KG1 (cell line): ENCODE measurements at regions not wholly inside any gene's neighbourhood (a gene's known extent, or its start where the extent isn't known, plus 50 kb on each side); places are given as distances from the start of the nearest gene placed in this dataset.

ENCODE experiments used
- DNase-seq: peaks from one replicate; lab custom pipeline; 2025; lab: John Stamatoyannopoulos, UW

- no peak for DNase-seq
Observed at GRCh38 chr16:51900221-51900780, 646.6 kb downstream of the TOX3 start.

DNA sequence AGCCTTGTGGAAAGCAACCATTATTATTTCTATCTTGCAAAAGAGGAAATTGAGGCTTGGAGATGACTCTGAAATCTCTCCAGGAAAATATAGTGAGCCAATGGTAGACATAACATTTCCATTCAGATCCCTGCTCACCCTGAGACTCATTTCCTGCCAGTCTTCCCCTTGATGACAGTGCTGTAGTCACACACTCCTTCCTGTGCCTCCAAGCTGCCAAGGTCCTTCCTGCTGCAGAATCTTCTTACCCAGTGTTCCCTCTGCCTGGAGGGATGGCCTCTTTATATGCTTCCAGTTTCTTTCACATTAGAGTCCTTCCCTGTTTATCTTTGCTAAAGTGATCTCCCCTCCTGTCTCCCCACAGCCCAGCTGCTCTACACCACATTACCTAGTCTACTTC, 648.1 kb downstream of the TOX3 start:
- DNase-seq: no peak

- DNase-seq: no peak
Observed at GRCh38 chr16:51896013-51896412, 650.9 kb downstream of the TOX3 start.

- DNase-seq: no peak
Observed at GRCh38 chr16:51892293-51893007, 654.5 kb downstream of the TOX3 start.

GRCh38 chr16:51888534-51888933, 658.4 kb downstream of the TOX3 start:
- no peak for DNase-seq

DNA sequence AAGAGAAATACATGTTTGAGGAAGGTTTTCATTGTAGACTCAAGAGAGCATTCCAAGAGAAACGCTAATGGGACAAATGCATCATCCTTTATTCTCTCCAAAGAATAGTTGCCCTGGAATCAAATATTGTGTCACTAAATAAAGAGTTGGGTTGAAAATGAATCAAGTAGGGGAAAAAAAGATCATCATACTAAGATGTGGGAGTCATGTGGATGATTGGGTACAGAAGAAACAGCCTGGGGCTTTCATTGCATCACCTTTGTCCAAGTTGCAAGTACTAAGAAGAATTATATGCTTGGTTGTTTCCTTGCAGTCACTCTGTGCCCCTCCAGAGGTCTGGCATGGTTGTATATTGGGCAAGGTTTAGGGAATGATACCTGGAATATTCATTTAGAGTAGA, 658.9 kb downstream of the TOX3 start:
- DNase-seq: no peak

- no peak for DNase-seq
Observed at GRCh38 chr16:51886456-51886855, 660.5 kb downstream of the TOX3 start.

DNA sequence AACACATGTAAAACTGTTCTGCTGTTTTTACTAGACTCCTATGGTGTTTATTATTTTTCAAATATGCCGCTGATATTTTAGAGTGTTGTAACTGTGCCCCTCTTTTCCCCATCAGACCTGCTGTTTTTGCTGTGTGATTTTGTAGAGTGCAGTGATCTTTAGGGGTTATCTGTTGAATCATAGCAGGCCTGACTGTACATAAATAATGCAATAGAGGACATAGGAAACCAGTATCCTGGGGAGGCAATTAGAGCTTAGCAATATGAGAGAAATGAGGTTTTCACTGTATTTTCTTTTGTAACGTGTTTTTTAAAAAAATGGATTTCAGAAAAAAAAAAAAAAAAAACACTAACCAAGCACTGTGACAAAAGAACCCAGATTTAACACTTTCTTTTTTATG, 662.2 kb downstream of the TOX3 start:
- no peak for DNase-seq

DNA sequence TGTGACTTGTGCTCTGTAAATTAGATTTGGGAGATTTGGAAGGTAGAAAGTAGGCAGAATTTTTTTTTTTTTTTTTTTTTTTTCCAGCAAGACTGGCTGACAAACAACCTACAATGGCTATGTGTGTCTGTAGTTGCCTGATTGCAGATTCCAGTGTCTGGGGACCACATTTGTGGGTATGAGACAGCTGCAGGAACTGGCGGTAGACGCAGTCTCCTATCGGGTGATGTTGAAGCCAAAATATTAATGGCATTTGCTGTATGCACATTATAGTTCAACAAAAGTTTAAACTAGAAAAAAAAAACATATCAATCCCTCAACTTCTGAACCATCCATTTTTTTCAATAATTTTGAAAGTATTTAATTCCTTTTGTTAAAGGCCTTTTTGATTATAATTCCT, 665.2 kb downstream of the TOX3 start:
- DNase-seq: no peak

GRCh38 chr16:51880776-51881175, 666.2 kb downstream of the TOX3 start:
- no peak for DNase-seq

DNA sequence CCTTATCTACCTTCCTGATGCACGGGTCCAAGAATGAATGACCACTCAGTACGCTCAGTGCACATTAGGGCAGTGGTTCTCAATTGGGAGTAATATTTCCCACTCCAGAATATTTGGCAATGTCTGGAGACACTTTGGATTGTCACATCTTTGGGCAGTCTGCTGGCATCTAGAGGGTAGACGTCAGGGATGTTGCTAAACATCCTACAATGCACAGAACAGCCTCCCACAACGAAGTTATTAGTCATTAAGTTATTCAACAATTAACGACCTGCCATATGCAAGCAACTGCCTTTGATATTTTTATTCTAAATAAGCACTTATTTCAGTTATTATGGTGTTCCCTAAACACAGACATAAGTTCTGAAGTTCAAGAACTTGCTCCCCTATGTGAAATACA, 669.3 kb downstream of the TOX3 start:
- DNase-seq: no peak

DNA sequence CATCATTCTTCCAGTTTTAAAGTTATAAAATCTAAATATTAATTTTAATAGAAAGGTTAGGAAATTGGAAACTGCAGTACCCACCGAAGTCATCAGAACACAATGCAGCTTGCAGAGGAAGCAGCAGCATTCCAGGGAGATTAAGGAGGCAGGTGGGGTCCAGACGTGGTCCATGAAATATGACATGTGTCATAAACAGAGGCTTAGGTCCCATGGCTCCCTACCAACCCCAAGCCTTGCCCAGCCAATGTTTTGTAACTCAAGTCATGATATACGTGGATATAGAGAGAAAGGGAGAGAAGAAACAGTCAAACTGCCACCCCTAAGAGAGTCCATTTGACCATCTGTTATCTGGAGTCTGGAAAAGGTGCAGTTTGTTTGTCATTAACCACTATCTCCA, 670.0 kb downstream of the TOX3 start:
- no peak for DNase-seq

DNA sequence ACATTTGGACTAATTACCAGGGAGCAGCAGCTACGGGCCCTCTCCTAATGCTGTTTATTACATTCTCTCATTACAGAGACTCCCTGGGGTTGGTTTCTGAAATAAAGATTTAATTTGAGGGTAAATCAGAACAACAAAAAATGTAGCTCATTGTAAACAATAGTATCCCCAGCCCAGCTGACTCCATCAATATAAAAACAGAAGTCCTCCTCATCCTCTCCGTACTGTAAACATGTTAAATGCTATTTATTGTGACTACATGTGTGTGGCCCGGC, 670.4 kb downstream of the TOX3 start:
- no peak for DNase-seq

DNA sequence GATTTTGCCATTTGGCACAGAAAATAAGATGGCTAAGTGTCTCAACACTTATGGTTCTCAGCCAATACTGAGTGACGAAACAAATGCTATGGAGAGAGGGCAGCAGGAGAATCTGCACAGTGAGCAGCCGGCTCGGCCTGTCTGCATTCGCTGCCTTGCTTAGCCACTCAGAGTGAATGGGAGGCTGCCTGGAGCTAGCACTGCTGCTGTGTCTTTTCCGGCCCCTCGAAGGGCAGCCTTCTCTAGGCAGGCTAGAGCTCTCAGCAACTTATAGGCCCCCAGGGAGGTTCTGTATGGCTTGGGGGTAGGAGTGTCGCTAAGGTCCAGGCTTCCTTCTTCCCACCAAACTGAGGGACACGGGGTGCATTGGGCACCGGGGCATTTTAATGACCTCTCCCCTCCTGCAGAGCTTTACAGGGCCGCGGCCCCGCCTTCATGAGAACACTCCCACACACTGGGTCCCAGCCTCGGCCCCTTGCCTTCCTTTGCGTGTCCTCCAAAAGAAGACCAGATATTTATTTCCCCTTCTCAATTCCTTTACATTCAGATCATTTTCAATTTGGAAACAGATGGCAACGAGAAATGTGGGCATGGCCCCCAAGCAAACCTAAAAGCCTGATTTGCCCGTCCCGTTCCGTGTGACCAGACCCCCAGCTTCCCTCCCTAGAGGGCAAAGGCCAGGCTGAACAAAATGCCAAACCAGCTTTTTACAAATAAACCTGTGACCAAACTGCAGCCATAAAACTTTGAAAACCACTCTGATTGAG, 670.9 kb downstream of the TOX3 start:
- no peak for DNase-seq

GRCh38 chr16:51872524-51872923, 674.4 kb downstream of the TOX3 start:
- no peak for DNase-seq

DNA sequence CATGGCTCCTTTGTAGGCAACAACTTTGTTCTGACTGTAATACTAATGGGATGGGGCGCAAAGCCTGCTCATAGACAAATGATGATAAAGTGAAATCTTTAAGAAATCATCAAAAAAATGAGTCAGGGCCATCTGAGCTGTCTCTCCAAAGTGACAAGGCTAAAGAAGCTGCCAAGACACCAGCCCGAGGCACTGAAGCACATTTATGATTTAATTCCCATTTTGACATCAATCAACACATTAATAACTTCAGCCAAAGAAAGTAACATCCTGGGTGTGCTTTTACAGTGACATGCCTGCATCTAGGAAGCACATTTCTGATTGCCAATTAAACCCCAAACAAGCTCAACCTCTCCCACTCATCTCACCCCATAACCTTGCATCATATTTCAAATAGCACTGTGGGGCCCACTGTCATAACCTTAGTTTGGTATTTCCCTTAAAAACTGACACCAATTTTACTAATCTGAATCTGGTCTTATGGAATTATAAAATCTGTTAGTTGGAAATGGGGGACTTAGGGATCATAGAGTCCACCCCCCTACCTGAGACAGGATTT, 676.6 kb downstream of the TOX3 start:
- no peak for DNase-seq

DNA sequence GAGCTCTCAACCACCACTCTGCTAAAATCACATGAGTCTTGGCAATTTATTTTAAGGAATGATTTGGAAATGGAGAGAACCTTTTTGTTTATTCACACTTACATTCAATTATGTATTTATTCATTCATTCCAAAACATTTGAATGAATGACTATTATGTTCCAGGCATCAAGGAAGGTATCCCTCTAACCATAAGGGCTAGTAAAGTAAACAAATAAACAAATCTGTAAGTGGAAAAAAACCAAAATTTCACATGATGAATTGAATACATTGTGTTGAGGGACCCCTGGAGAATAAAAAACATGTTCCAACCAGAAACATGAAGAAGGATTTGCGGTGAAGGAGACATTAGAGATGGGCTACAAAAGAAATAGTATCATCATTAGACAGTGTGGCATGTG, 677.8 kb downstream of the TOX3 start:
- DNase-seq: no peak

DNA sequence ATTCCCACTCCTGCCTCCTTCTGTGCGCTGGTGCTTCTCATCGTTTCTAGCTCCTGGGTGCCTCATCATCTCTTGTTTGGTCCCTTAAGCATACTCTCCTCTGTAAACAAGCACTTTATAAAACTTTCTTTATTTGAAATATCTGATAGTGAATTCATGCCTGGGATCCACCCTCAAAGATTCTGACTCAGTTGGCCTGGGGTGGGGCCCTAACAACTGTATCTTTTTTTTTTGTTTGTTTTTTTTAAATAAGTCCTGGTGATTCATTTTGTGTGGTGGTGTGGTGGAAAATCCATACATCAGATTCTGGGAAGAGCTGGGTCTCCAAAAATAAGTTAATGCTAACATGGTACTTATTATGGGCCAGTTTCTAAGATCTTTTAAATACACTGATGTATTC, 678.3 kb downstream of the TOX3 start:
- no peak for DNase-seq

DNA sequence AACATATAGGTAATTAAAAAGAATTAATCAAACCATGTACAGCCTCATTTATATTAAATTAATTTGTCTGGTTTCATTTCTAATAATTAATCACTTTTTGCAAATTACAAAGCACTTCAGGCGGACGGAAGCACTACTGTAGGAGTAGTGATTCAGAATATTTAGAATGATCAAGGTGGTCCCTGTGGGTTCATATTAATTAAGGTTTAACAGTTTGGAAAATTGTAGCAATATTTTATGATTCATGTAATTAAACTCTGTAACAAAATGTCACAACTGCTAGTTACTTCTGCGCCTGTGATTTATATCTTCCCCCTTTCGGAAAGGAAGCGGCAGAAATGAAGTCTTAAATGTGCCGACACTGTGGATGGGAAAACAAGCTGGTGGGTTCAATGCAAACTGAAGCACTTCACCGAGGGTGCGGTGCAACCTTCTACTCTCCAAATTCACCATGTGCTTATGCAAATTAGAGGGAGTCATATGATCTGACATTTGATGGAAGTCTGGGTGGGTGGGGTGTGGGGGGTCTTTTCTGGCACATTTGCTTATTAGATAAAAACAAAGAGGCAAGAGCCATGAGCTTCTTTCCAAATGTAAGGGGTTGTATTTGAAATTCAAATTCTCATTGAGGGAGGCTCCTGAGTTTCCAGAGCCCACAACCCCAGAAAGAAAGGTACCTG, 679.4 kb downstream of the TOX3 start:
- no peak for DNase-seq

- no peak for DNase-seq
Observed at GRCh38 chr16:51864575-51864974, 682.4 kb downstream of the TOX3 start.

DNA sequence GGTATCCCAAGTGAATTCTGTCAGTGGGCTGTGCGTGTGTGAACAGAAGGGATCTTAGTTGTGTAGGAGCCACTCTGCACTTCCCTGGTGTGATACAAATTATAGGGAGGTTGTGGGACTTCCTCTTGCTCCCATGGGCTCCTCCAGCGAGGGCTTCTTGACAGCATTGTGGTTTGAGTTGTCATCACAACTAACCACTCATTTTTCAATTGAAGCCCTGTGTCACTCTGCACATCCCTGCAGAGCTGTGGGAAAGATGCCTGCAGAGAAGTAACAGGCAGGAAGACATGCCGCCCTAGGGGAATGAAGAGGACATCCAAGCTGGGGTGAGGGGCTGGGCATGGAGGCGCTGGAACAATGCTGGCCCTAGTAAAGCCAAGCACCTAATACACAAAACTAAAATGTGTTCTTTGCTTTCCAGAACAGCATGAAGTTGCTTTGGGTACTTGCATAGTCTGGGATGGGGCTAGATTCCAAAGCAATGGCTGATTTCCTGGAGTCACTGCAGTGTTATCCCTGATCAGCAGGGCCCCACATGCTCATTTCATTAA, 692.5 kb downstream of the TOX3 start:
- DNase-seq: no peak

- no peak for DNase-seq
Observed at GRCh38 chr16:51853586-51853985, 693.4 kb downstream of the TOX3 start.

- DNase-seq: no peak
Observed at GRCh38 chr16:51852892-51853291, 694.1 kb downstream of the TOX3 start.
